ENCODE measurements at regions not wholly inside any gene's neighbourhood (a gene's known extent, or its start where the extent isn't known, plus 50 kb on each side); places are given as distances from the start of the nearest gene placed in this dataset.

GRCh38 chr9:2386566-2386965 lies 235.0 kb upstream of the VLDLR start:
- TF ChIP-seq EP300 (IDR thresholded peaks at IDR 0.05; ENCODE audit: borderline replicate concordance) (no peak), REST (IDR thresholded peaks at IDR 0.05; ENCODE audit: low read depth) (no peak), RAD21 (IDR thresholded peaks at IDR 0.05; ENCODE audit: low read depth) (no peak), CEBPB (IDR thresholded peaks at IDR 0.05) (no peak)
